CD14-positive monocyte (primary cell): ENCODE measurements at regions not wholly inside any gene's neighbourhood (a gene's known extent, or its start where the extent isn't known, plus 50 kb on each side); places are given as distances from the start of the nearest gene placed in this dataset.
A peak's percentile ranks its signal among the peaks of the same experiment; 100 is the strongest.

Experiments used
- DNase-seq, 3 donors: peaks; one replicate each; pipeline ENCODE4 v3.0.0-alpha.2; 2011 to 2022
- H2AFZ ChIP-seq: 2 replicates; pipeline ENCODE4 v1.6.0; 2012; ENCODE audit warnings: mild to moderate bottlenecking, low read depth, low read length, inconsistent platforms; ENCODE audit not compliant: insufficient read depth, poor library complexity, severe bottlenecking
- H3K27ac ChIP-seq, 2 donors: 1 replicate in 1 of 2; 2 replicates in 1 of 2; pipeline ENCODE4 v1.5.1; 2012 to 2013; ENCODE audit warnings: low read length in 2 of 2, control low read depth in 1 of 2, inconsistent platforms in 1 of 2, low read depth in 1 of 2, mild to moderate bottlenecking in 1 of 2
- H3K27me3 ChIP-seq, 2 donors: one replicate each; pipeline versions ENCODE4 v1.6.0 to v1.6.1; 2011 to 2013; ENCODE audit warnings: low read length in 2 of 2; ENCODE audit not compliant: control insufficient read depth in 2 of 2, insufficient read depth in 2 of 2
- H3K36me3 ChIP-seq, 2 donors: replicated peaks in 1 of 2; 1 replicate in 1 of 2; 2 replicates in 1 of 2; pipeline versions ENCODE4 v1.5.1 to v1.6.1; 2012 to 2013; ENCODE audit warnings: low read length in 2 of 2, control low read depth in 1 of 2, inconsistent platforms in 1 of 2, mild to moderate bottlenecking in 1 of 2; ENCODE audit not compliant: insufficient read depth in 2 of 2, control insufficient read depth in 1 of 2
- H3K4me1 ChIP-seq, 2 donors: 1 replicate in 1 of 2; 2 replicates in 1 of 2; pipeline versions ENCODE4 v1.5.1 to v1.6.1; 2012 to 2013; ENCODE audit warnings: low read length in 2 of 2, control low read depth in 1 of 2, inconsistent platforms in 1 of 2, mild to moderate bottlenecking in 1 of 2, moderate library complexity in 1 of 2; ENCODE audit not compliant: insufficient read depth in 2 of 2, control insufficient read depth in 1 of 2
- H3K4me2 ChIP-seq: replicated peaks from 2 replicates; pipeline ENCODE3; 2012; ENCODE audit warnings: low read length, moderate library complexity, mild to moderate bottlenecking; ENCODE audit not compliant: poor library complexity, severe bottlenecking; ENCODE audit errors: extremely low read depth
- H3K4me3 ChIP-seq, 3 experiments: fragments of 200-600 bp in 1 of 3; sonication (generic) in 1 of 3; replicated peaks in 1 of 3; 1 replicate in 2 of 3; 2 replicates in 1 of 3; pipeline ENCODE4 v1.5.1; 2011 to 2013; ENCODE audit warnings: low read length in 3 of 3, mild to moderate bottlenecking in 3 of 3, control low read depth in 2 of 3, low read depth in 2 of 3, inconsistent platforms in 1 of 3, moderate library complexity in 1 of 3
- H3K79me2 ChIP-seq: 2 replicates; pipeline ENCODE4 v1.6.0; 2012; ENCODE audit warnings: mild to moderate bottlenecking, control low read depth, inconsistent platforms, low read length, moderate library complexity; ENCODE audit not compliant: insufficient read depth
- H3K9ac ChIP-seq: 2 replicates; pipeline ENCODE4 v1.6.0; 2017; ENCODE audit warnings: low read length, mild to moderate bottlenecking; ENCODE audit not compliant: insufficient read depth, poor library complexity, severe bottlenecking
- H3K9me3 ChIP-seq, 2 donors: replicated peaks in 1 of 2; 1 replicate in 1 of 2; 2 replicates in 1 of 2; pipeline versions ENCODE4 v1.5.1 to v1.6.1; 2012 to 2013; ENCODE audit warnings: low read length in 2 of 2, control low read depth in 1 of 2; ENCODE audit not compliant: control insufficient read depth in 1 of 2, insufficient read depth in 1 of 2
- H4K20me1 ChIP-seq: 2 replicates; pipeline ENCODE4 v1.6.0; 2012; ENCODE audit warnings: mild to moderate bottlenecking, low read length, control low read depth, moderate library complexity; ENCODE audit not compliant: insufficient read depth
- H3K27ac Mint-ChIP-seq, 7 donors: one replicate each; pipeline ENCODE4 v1.8.0; 2020; ENCODE audit warnings: mild to moderate bottlenecking in 7 of 7, mixed read lengths in 7 of 7, moderate library complexity in 6 of 7, inconsistent platforms in 2 of 7
- H3K27me3 Mint-ChIP-seq, 3 donors: one replicate each; pipeline ENCODE4 v1.8.0; 2021 to 2022; ENCODE audit warnings: low read depth in 3 of 3, mild to moderate bottlenecking in 3 of 3, mixed read lengths in 3 of 3, moderate library complexity in 3 of 3, inconsistent platforms in 1 of 3
- H3K36me3 Mint-ChIP-seq, 2 donors: one replicate each; pipeline ENCODE4 v1.8.0; 2020; ENCODE audit warnings: mixed read lengths in 2 of 2, inconsistent platforms in 1 of 2, mild to moderate bottlenecking in 1 of 2
- H3K4me1 Mint-ChIP-seq: one replicate; pipeline ENCODE4 v1.8.0; 2020; ENCODE audit warnings: mild to moderate bottlenecking, mixed read lengths
- H3K4me3 Mint-ChIP-seq, 2 donors: one replicate each; pipeline ENCODE4 v1.8.0; 2020; ENCODE audit warnings: mild to moderate bottlenecking in 2 of 2, mixed read lengths in 2 of 2, moderate library complexity in 1 of 2
- H3K9me3 Mint-ChIP-seq, 7 donors: one replicate each; pipeline ENCODE4 v1.8.0; 2020 to 2022; ENCODE audit warnings: mixed read lengths in 7 of 7, mild to moderate bottlenecking in 6 of 7, moderate library complexity in 6 of 7, inconsistent platforms in 2 of 7
- WGBS: methylation state at CpG from one replicate; pipeline ENCODE4 v1.1.5; 2013; ENCODE audit warnings: missing lambda C conversion rate; ENCODE audit not compliant: insufficient coverage; 5-methylcytosine and 5-hydroxymethylcytosine counted together
- intact Hi-C, 2 donors: fragments of 100-400 bp; cut with micrococcal nuclease; formaldehyde crosslinking; loops; one replicate each; pipeline versions ENCODE4 v1.15.0 to v1.15.1; 2023
- TF ChIP-seq, protein P1 (sequence below): fragments of 200-600 bp; IDR thresholded peaks from one replicate; pipeline ENCODE4 v1.8.0; 2022; ENCODE audit warnings: antibody characterized with exemption, mild to moderate bottlenecking

DNA sequence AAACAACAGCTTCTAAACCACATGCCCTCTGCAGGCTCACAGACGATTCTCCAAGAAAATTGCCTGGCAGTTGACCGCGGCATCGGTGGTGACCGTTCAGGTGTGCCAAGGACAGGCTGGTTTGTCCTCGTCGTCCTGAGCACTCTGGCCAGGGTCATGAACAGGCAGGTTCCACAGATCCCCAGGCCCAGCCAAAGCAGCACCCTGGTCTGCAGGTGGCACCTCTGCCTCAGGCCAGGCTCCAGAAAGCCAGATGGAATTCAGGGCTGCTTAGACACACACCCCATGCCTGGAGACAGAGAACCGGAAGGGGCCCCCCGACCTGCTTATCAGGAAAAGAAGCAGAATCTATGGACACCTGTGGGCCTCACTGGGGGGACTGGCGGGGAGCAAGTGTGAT lies 338.7 kb downstream of the BRD1 start:
- Histone ChIP-seq H3K9me3 (no peaks in the 10 kb centered on the region), H3K36me3 (no peaks in the 10 kb centered on the region), H3K79me2 (no peaks in the 10 kb centered on the region), H4K20me1 (no peaks in the 10 kb centered on the region), H3K9ac (no peak overlapping the region), H3K27ac (no peak overlapping the region), H2AFZ (no peak overlapping the region), H3K27me3 (no peaks in the 10 kb centered on the region), H3K4me1 (peaks cover 14 to 17% of the 10 kb centered on the region in 2 donors), H3K4me2 (no peak overlapping the region), H3K4me3 (no peak overlapping the region)
- Mint-ChIP-seq H3K36me3 (no peaks in the 10 kb centered on the region), H3K27me3 (peaks cover 0 to 8% (median 4%) of the 10 kb centered on the region in 3 donors), H3K9me3 (peaks cover 0 to 2% (median 0%) of the 10 kb centered on the region in 7 donors), H3K4me3 (no peak overlapping the region), H3K4me1 (peaks cover 24% of the 10 kb centered on the region), H3K27ac (no peak overlapping the region)
- TF ChIP-seq, protein P1, sequence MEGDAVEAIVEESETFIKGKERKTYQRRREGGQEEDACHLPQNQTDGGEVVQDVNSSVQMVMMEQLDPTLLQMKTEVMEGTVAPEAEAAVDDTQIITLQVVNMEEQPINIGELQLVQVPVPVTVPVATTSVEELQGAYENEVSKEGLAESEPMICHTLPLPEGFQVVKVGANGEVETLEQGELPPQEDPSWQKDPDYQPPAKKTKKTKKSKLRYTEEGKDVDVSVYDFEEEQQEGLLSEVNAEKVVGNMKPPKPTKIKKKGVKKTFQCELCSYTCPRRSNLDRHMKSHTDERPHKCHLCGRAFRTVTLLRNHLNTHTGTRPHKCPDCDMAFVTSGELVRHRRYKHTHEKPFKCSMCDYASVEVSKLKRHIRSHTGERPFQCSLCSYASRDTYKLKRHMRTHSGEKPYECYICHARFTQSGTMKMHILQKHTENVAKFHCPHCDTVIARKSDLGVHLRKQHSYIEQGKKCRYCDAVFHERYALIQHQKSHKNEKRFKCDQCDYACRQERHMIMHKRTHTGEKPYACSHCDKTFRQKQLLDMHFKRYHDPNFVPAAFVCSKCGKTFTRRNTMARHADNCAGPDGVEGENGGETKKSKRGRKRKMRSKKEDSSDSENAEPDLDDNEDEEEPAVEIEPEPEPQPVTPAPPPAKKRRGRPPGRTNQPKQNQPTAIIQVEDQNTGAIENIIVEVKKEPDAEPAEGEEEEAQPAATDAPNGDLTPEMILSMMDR, result no peak
- WGBS, result 93% methylated on average over 10 of the region's 10 CpGs
- no peak for DNase-seq
- intact Hi-C loops, result no loop called here

DNA sequence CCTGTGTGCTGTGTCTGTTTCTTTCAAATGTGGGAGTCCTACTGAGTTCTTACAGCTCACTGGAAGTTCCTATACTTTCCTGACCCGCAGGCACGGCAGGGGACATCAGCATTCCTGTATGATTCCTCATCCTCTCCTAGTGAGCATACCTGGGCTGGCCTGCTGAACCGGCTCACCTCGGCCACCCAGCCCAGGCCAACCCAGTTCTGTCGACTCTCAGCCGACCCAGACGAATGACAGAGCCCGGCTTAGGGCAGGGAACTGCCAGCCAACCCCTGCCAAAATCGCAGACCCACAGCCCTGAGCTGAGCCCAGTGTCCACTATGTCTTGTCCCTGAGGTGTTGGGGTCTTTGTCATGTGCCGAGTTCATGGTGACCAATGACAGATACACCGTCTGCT lies 339.7 kb downstream of the BRD1 start:
- 61% methylated on average over 7 of the region's 11 CpGs for WGBS
- DNase-seq, result no peak
- Histone ChIP-seq H2AFZ (no peak overlapping the region), H4K20me1 (no peaks in the 10 kb centered on the region), H3K79me2 (no peaks in the 10 kb centered on the region), H3K27ac (no peak overlapping the region), H3K4me1 (peaks cover 14 to 17% of the 10 kb centered on the region in 2 donors), H3K27me3 (no peaks in the 10 kb centered on the region), H3K36me3 (no peaks in the 10 kb centered on the region), H3K9ac (no peak overlapping the region), H3K9me3 (no peaks in the 10 kb centered on the region), H3K4me2 (no peak overlapping the region), H3K4me3 (no peak overlapping the region)
- TF ChIP-seq, protein P1, result no peak
- H3K9me3 Mint-ChIP-seq, result peaks cover 0 to 2% (median 0%) of the 10 kb centered on the region in 7 donors
- H3K4me1 Mint-ChIP-seq, result peaks cover 23% of the 10 kb centered on the region
- H3K36me3 Mint-ChIP-seq, result no peaks in the 10 kb centered on the region
- intact Hi-C loops, result no loop called here
- peak overlapping the region in 1 of 7 donors; percentile 12 for H3K27ac Mint-ChIP-seq
- peaks cover 0 to 10% (median 5%) of the 10 kb centered on the region in 3 donors for H3K27me3 Mint-ChIP-seq
- no peak overlapping the region for H3K4me3 Mint-ChIP-seq
